CD4-positive, alpha-beta memory T cell (primary cell): ENCODE measurements at regions not wholly inside any gene's neighbourhood (a gene's known extent, or its start where the extent isn't known, plus 50 kb on each side); places are given as distances from the start of the nearest gene placed in this dataset.

Experiments used
- CTCF ChIA-PET: fragments of 350-600 bp; sonication (Branson Sonifier 250); formaldehyde crosslinking; loops from one replicate; lab custom pipeline; 2021; ENCODE audit warnings: inconsistent platforms; ENCODE audit not compliant: partially characterized antibody; lab: Charles Lee
- POLR2A ChIA-PET: fragments of 350-600 bp; sonication (Branson Sonifier 250); formaldehyde crosslinking; loops from one replicate; lab custom pipeline; 2021; ENCODE audit not compliant: partially characterized antibody; lab: Charles Lee
- DNase-seq, 5 donors: peaks; one replicate each; pipeline versions ENCODE4 v3.0.0 to v3.0.0-alpha.2; 2020 to 2022; ENCODE audit warnings: mixed read lengths in 1 of 5
- H3K27ac ChIP-seq: one replicate; pipeline ENCODE4 v1.7.0; 2013; ENCODE audit warnings: low read depth, low read length
- H3K27me3 ChIP-seq: 2 replicates; pipeline ENCODE4 v1.7.0; 2013; ENCODE audit warnings: mild to moderate bottlenecking, low read length, moderate library complexity; ENCODE audit not compliant: insufficient read depth
- H3K36me3 ChIP-seq: 2 replicates; pipeline ENCODE4 v1.7.0; 2013; ENCODE audit warnings: mild to moderate bottlenecking, low read length, moderate library complexity; ENCODE audit not compliant: insufficient read depth
- H3K4me1 ChIP-seq: 2 replicates; pipeline ENCODE4 v1.7.0; 2013; ENCODE audit warnings: mild to moderate bottlenecking, low read length, moderate library complexity; ENCODE audit not compliant: insufficient read depth
- H3K4me3 ChIP-seq, 2 donors: one replicate each; pipeline ENCODE4 v1.7.0; 2013; ENCODE audit warnings: low read length in 2 of 2, mild to moderate bottlenecking in 1 of 2
- H3K9me3 ChIP-seq, 2 donors: one replicate each; pipeline ENCODE4 v1.7.0; 2013; ENCODE audit warnings: low read length in 2 of 2, control low read depth in 1 of 2; ENCODE audit not compliant: control insufficient read depth in 1 of 2
- H3K27ac Mint-ChIP-seq, 7 donors: one replicate each; pipeline ENCODE4 v1.8.0; 2020 to 2021; ENCODE audit warnings: mixed read lengths in 7 of 7, mild to moderate bottlenecking in 6 of 7, inconsistent platforms in 3 of 7, moderate library complexity in 3 of 7
- H3K27me3 Mint-ChIP-seq, 2 donors: one replicate each; pipeline ENCODE4 v1.8.0; 2020 to 2021; ENCODE audit warnings: mixed read lengths in 2 of 2
- H3K36me3 Mint-ChIP-seq, 2 donors: one replicate each; pipeline ENCODE4 v1.8.0; 2020 to 2021; ENCODE audit warnings: mixed read lengths in 2 of 2, inconsistent platforms in 1 of 2, mild to moderate bottlenecking in 1 of 2
- H3K4me1 Mint-ChIP-seq, 4 donors: one replicate each; pipeline ENCODE4 v1.8.0; 2020 to 2021; ENCODE audit warnings: mixed read lengths in 4 of 4, mild to moderate bottlenecking in 1 of 4
- H3K4me3 Mint-ChIP-seq, 8 donors: one replicate each; pipeline ENCODE4 v1.8.0; 2020 to 2021; ENCODE audit warnings: mixed read lengths in 8 of 8, mild to moderate bottlenecking in 7 of 8, moderate library complexity in 6 of 8, inconsistent platforms in 3 of 8
- H3K9me3 Mint-ChIP-seq, 8 donors: one replicate each; pipeline ENCODE4 v1.8.0; 2020 to 2021; ENCODE audit warnings: mixed read lengths in 8 of 8, mild to moderate bottlenecking in 5 of 8, inconsistent platforms in 3 of 8, moderate library complexity in 1 of 8
- intact Hi-C: fragments of 100-400 bp; cut with micrococcal nuclease; formaldehyde crosslinking; loops from one replicate; pipeline ENCODE4 v1.15.1; 2023

GRCh38 chr2:147541314-147541713, 303.5 kb upstream of the ACVR2A start:
- Mint-ChIP-seq H3K27me3 (no peaks in the 10 kb centered on the region), H3K9me3 (peaks cover 0 to 7% (median 2%) of the 10 kb centered on the region in 8 donors), H3K27ac (peak overlapping the region in 1 of 7 donors; percentile 38), H3K4me1 (peaks cover 0 to 5% (median 2%) of the 10 kb centered on the region in 4 donors), H3K4me3 (no peak overlapping the region), H3K36me3 (no peaks in the 10 kb centered on the region)
- H3K36me3 ChIP-seq: no peaks in the 10 kb centered on the region
- no peaks in the 10 kb centered on the region for H3K9me3 ChIP-seq
- no peak overlapping the region for H3K4me3 ChIP-seq
- no peak for DNase-seq
- no peaks in the 10 kb centered on the region for H3K4me1 ChIP-seq
- ChIA-PET CTCF (no interaction called here), POLR2A (no interaction called here)
- H3K27me3 ChIP-seq: no peaks in the 10 kb centered on the region
- H3K27ac ChIP-seq: no peak overlapping the region
- intact Hi-C loops: no loop called here

GRCh38 chr2:147538821-147539220, 306.0 kb upstream of the ACVR2A start:
- H3K4me3 Mint-ChIP-seq: no peak overlapping the region
- H3K9me3 Mint-ChIP-seq: no peaks in the 10 kb centered on the region
- CTCF ChIA-PET: interaction anchor here (1.0 kb wide), 1 partner anchor 456 kb away, joined by 3 read pairs; no protein-coding TSS in a partner anchor
- DNase-seq: no peak
- H3K4me1 Mint-ChIP-seq: peaks cover 0 to 6% (median 3%) of the 10 kb centered on the region in 4 donors
- no peak overlapping the region for H3K27ac Mint-ChIP-seq
- Histone ChIP-seq H3K27me3 (no peaks in the 10 kb centered on the region), H3K4me3 (no peak overlapping the region), H3K4me1 (no peaks in the 10 kb centered on the region), H3K36me3 (no peaks in the 10 kb centered on the region), H3K27ac (no peak overlapping the region), H3K9me3 (no peaks in the 10 kb centered on the region)
- POLR2A ChIA-PET: no interaction called here
- intact Hi-C loops: no loop called here
- no peaks in the 10 kb centered on the region for H3K36me3 Mint-ChIP-seq
- no peaks in the 10 kb centered on the region for H3K27me3 Mint-ChIP-seq

GRCh38 chr2:147538088-147538487, 306.7 kb upstream of the ACVR2A start:
- H3K4me1 Mint-ChIP-seq: peaks cover 0 to 7% (median 3%) of the 10 kb centered on the region in 4 donors

GRCh38 chr2:147531269-147531668, 313.6 kb upstream of the ACVR2A start:
- Histone ChIP-seq H3K27me3 (no peaks in the 10 kb centered on the region), H3K36me3 (no peaks in the 10 kb centered on the region), H3K27ac (no peak overlapping the region), H3K9me3 (no peaks in the 10 kb centered on the region), H3K4me1 (peaks cover 4% of the 10 kb centered on the region), H3K4me3 (no peak overlapping the region)
- Mint-ChIP-seq H3K4me1 (peaks cover 4 to 8% (median 5%) of the 10 kb centered on the region in 4 donors), H3K27ac (no peak overlapping the region), H3K27me3 (no peaks in the 10 kb centered on the region), H3K9me3 (no peaks in the 10 kb centered on the region), H3K4me3 (no peak overlapping the region), H3K36me3 (no peaks in the 10 kb centered on the region)
- no peak for DNase-seq
- ChIA-PET POLR2A (no interaction called here), CTCF (no interaction called here)
- intact Hi-C loops: no loop called here

More at GRCh38 chr2:147538088-147538487, 306.7 kb upstream of the ACVR2A start:
- no peaks in the 10 kb centered on the region for H3K36me3 ChIP-seq
- Mint-ChIP-seq H3K27me3 (no peaks in the 10 kb centered on the region), H3K27ac (no peak overlapping the region), H3K4me3 (no peak overlapping the region), H3K36me3 (no peaks in the 10 kb centered on the region), H3K9me3 (no peaks in the 10 kb centered on the region)
- H3K27me3 ChIP-seq: no peaks in the 10 kb centered on the region
- intact Hi-C loops: no loop called here
- no peak for DNase-seq
- POLR2A ChIA-PET: no interaction called here
- CTCF ChIA-PET: no interaction called here
- H3K9me3 ChIP-seq: no peaks in the 10 kb centered on the region
- no peak overlapping the region for H3K4me3 ChIP-seq
- H3K4me1 ChIP-seq: no peaks in the 10 kb centered on the region
- no peak overlapping the region for H3K27ac ChIP-seq

GRCh38 chr2:147530033-147530432, 314.8 kb upstream of the ACVR2A start:
- DNase-seq: no peak
- ChIA-PET POLR2A (no interaction called here), CTCF (no interaction called here)
- Histone ChIP-seq H3K4me1 (peaks cover 16% of the 10 kb centered on the region), H3K27ac (no peak overlapping the region), H3K36me3 (no peaks in the 10 kb centered on the region), H3K4me3 (no peak overlapping the region), H3K27me3 (no peaks in the 10 kb centered on the region), H3K9me3 (no peaks in the 10 kb centered on the region)
- Mint-ChIP-seq H3K27me3 (no peaks in the 10 kb centered on the region), H3K9me3 (no peaks in the 10 kb centered on the region), H3K4me1 (peaks cover 13 to 20% (median 17%) of the 10 kb centered on the region in 4 donors), H3K27ac (no peak overlapping the region), H3K4me3 (no peak overlapping the region), H3K36me3 (no peaks in the 10 kb centered on the region)
- intact Hi-C loops: no loop called here

- Mint-ChIP-seq H3K9me3 (peaks cover 0 to 4% (median 0%) of the 10 kb centered on the region in 8 donors), H3K4me3 (peak overlapping the region in 5 of 8 donors; percentile 13 to 73 (median 54)), H3K36me3 (no peaks in the 10 kb centered on the region), H3K27ac (peak overlapping the region in 3 of 7 donors; percentile 43 to 65 (median 62)), H3K27me3 (no peaks in the 10 kb centered on the region), H3K4me1 (peaks cover 13 to 35% (median 27%) of the 10 kb centered on the region in 4 donors)
- Histone ChIP-seq H3K4me1 (peaks cover 16% of the 10 kb centered on the region), H3K4me3 (no peak overlapping the region), H3K9me3 (no peaks in the 10 kb centered on the region), H3K27me3 (no peaks in the 10 kb centered on the region), H3K36me3 (no peaks in the 10 kb centered on the region), H3K27ac (no peak overlapping the region)
- ChIA-PET POLR2A (interaction anchor here (1.5 kb wide), 1 partner anchor 138 kb away, joined by 4 read pairs; no protein-coding TSS in a partner anchor), CTCF (interaction anchor here (0.8 to 1.0 kb wide), 2 partner anchors 48 to 194 kb away, joined by 3 read pairs; no protein-coding TSS in a partner anchor)
- intact Hi-C loops: no loop called here
- peak in 3 of 5 donors; percentile 9 to 31 (median 14) for DNase-seq
Measured at GRCh38 chr2:147525819-147526489, 318.9 kb upstream of the ACVR2A start.

- H3K4me3 Mint-ChIP-seq: peak overlapping the region in 1 of 8 donors; percentile 66
- H3K27me3 ChIP-seq: no peaks in the 10 kb centered on the region
- H3K4me1 ChIP-seq: peaks cover 16% of the 10 kb centered on the region
- CTCF ChIA-PET: interaction anchor here (1.1 kb wide), 1 partner anchor 236 kb away, joined by 3 read pairs; no protein-coding TSS in a partner anchor
- no peak for DNase-seq
- no peak overlapping the region for H3K4me3 ChIP-seq
- peaks cover 15 to 44% (median 34%) of the 10 kb centered on the region in 4 donors for H3K4me1 Mint-ChIP-seq
- peaks cover 0 to 4% (median 0%) of the 10 kb centered on the region in 8 donors for H3K9me3 Mint-ChIP-seq
- H3K27ac ChIP-seq: no peak overlapping the region
- POLR2A ChIA-PET: no interaction called here
- no peaks in the 10 kb centered on the region for H3K27me3 Mint-ChIP-seq
- no peaks in the 10 kb centered on the region for H3K36me3 Mint-ChIP-seq
- H3K9me3 ChIP-seq: no peaks in the 10 kb centered on the region
- peak overlapping the region in 1 of 7 donors; percentile 38 for H3K27ac Mint-ChIP-seq
- H3K36me3 ChIP-seq: no peaks in the 10 kb centered on the region
- intact Hi-C loops: no loop called here
Measured at GRCh38 chr2:147524912-147525311, 319.9 kb upstream of the ACVR2A start.
